Astrocyte (in vitro differentiated cells and primary cell): ENCODE measurements at regions not wholly inside any gene's neighbourhood (a gene's known extent, or its start where the extent isn't known, plus 50 kb on each side); places are given as distances from the start of the nearest gene placed in this dataset.
A peak's percentile ranks its signal among the peaks of the same experiment; 100 is the strongest.

Experiments
- DNase-seq: peaks from one replicate; pipeline ENCODE4 v3.0.0-alpha.2; 2010; ENCODE audit warnings: low read depth
- FAIRE-seq: peaks from 2 replicates; lab custom pipeline; 2011; peaks lifted over from hg19 to GRCh38; lab: Jason Lieb, UNC
- H2AFZ ChIP-seq: 2 replicates; pipeline ENCODE4 v1.6.0; 2012; ENCODE audit warnings: low read depth, low read length, inconsistent platforms
- H3K27ac ChIP-seq: 2 replicates; pipeline ENCODE4 v1.5.1; 2011; ENCODE audit warnings: low read depth, low read length, inconsistent platforms
- H3K27me3 ChIP-seq: 2 replicates; pipeline ENCODE4 v1.6.0; 2011; ENCODE audit warnings: low read length, inconsistent platforms; ENCODE audit not compliant: insufficient read depth
- H3K36me3 ChIP-seq: 2 replicates; pipeline ENCODE4 v1.5.1; 2011; ENCODE audit warnings: low read length, inconsistent platforms; ENCODE audit not compliant: insufficient read depth
- H3K4me1 ChIP-seq: 2 replicates; pipeline ENCODE4 v1.5.1; 2011; ENCODE audit warnings: low read length, inconsistent platforms; ENCODE audit not compliant: insufficient read depth
- H3K4me2 ChIP-seq: 2 replicates; pipeline ENCODE4 v1.6.0; 2012; ENCODE audit warnings: low read length, inconsistent platforms
- H3K4me3 ChIP-seq: 2 replicates; pipeline ENCODE4 v1.5.1; 2011; ENCODE audit warnings: low read depth, mild to moderate bottlenecking, low read length, inconsistent platforms; ENCODE audit not compliant: insufficient read depth
- H3K79me2 ChIP-seq: 2 replicates; pipeline ENCODE4 v1.6.0; 2012; ENCODE audit warnings: mild to moderate bottlenecking, low read length, inconsistent platforms; ENCODE audit not compliant: insufficient read depth
- H3K9ac ChIP-seq: 2 replicates; pipeline ENCODE4 v1.6.0; 2012; ENCODE audit warnings: mild to moderate bottlenecking, low read length, inconsistent platforms
- H3K9me3 ChIP-seq: 2 replicates; pipeline ENCODE4 v1.5.1; 2012; ENCODE audit warnings: low read depth, mild to moderate bottlenecking, low read length, inconsistent platforms; ENCODE audit not compliant: insufficient read depth
- H4K20me1 ChIP-seq: 2 replicates; pipeline ENCODE4 v1.6.0; 2012; ENCODE audit warnings: low read length, inconsistent platforms; ENCODE audit not compliant: insufficient read depth
- H3K27ac Mint-ChIP-seq: one replicate; pipeline ENCODE4 v1.8.0; 2021; ENCODE audit warnings: mild to moderate bottlenecking, mixed read lengths; ENCODE audit not compliant: unreplicated experiment
- H3K27me3 Mint-ChIP-seq: one replicate; pipeline ENCODE4 v1.8.0; 2021; ENCODE audit warnings: low read depth, mixed read lengths; ENCODE audit not compliant: unreplicated experiment
- H3K36me3 Mint-ChIP-seq: one replicate; pipeline ENCODE4 v1.8.0; 2021; ENCODE audit warnings: low read depth, mixed read lengths; ENCODE audit not compliant: unreplicated experiment
- H3K4me1 Mint-ChIP-seq: one replicate; pipeline ENCODE4 v1.8.0; 2021; ENCODE audit warnings: low read depth, mixed read lengths; ENCODE audit not compliant: unreplicated experiment
- H3K4me3 Mint-ChIP-seq: one replicate; pipeline ENCODE4 v1.8.0; 2021; ENCODE audit warnings: mild to moderate bottlenecking, moderate library complexity, mixed read lengths; ENCODE audit not compliant: unreplicated experiment
- H3K9me3 Mint-ChIP-seq: one replicate; pipeline ENCODE4 v1.8.0; 2021; ENCODE audit warnings: mild to moderate bottlenecking, mixed read lengths; ENCODE audit not compliant: unreplicated experiment
- EZH2 ChIP-seq: IDR thresholded peaks from 2 replicates; pipeline ENCODE4 v1.6.1; 2012; ENCODE audit warnings: mild to moderate bottlenecking, low read length, inconsistent platforms; ENCODE audit not compliant: insufficient read depth
- TF ChIP-seq, protein P1 (sequence below): IDR thresholded peaks from 2 replicates; pipeline ENCODE4 v1.5.1; 2011; ENCODE audit warnings: low read depth, mild to moderate bottlenecking, inconsistent platforms, low read length, moderate library complexity; ENCODE audit not compliant: insufficient read depth

- H3K4me3 Mint-ChIP-seq, result no peak overlapping the region
- no peak overlapping the region for H3K27ac Mint-ChIP-seq
- no peak overlapping the region for H3K4me3 ChIP-seq
- H3K27me3 Mint-ChIP-seq, result no peaks in the 10 kb centered on the region
- DNase-seq (peak; percentile 82), FAIRE-seq (peak; percentile 90)
- peak overlapping the region; percentile 33 for H3K27ac ChIP-seq
- no peaks in the 10 kb centered on the region for H3K9me3 ChIP-seq
- H3K36me3 Mint-ChIP-seq, result no peaks in the 10 kb centered on the region
- H3K9me3 Mint-ChIP-seq, result peaks cover 2% of the 10 kb centered on the region
- no peaks in the 10 kb centered on the region for H4K20me1 ChIP-seq
- H3K4me1 Mint-ChIP-seq, result peaks cover 5% of the 10 kb centered on the region
- TF ChIP-seq EZH2, result no peak
- TF ChIP-seq, protein P1, sequence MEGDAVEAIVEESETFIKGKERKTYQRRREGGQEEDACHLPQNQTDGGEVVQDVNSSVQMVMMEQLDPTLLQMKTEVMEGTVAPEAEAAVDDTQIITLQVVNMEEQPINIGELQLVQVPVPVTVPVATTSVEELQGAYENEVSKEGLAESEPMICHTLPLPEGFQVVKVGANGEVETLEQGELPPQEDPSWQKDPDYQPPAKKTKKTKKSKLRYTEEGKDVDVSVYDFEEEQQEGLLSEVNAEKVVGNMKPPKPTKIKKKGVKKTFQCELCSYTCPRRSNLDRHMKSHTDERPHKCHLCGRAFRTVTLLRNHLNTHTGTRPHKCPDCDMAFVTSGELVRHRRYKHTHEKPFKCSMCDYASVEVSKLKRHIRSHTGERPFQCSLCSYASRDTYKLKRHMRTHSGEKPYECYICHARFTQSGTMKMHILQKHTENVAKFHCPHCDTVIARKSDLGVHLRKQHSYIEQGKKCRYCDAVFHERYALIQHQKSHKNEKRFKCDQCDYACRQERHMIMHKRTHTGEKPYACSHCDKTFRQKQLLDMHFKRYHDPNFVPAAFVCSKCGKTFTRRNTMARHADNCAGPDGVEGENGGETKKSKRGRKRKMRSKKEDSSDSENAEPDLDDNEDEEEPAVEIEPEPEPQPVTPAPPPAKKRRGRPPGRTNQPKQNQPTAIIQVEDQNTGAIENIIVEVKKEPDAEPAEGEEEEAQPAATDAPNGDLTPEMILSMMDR, result no peak
- no peaks in the 10 kb centered on the region for H3K27me3 ChIP-seq
- H3K4me1 ChIP-seq, result peaks cover 10% of the 10 kb centered on the region
- H2AFZ ChIP-seq, result no peak overlapping the region
- H3K9ac ChIP-seq, result no peak overlapping the region
- H3K79me2 ChIP-seq, result no peaks in the 10 kb centered on the region
- H3K36me3 ChIP-seq, result no peaks in the 10 kb centered on the region
- peak overlapping the region; percentile 57 for H3K4me2 ChIP-seq
Measured at GRCh38 chr1:14476170-14476955, 122.1 kb upstream of the KAZN start.

DNA sequence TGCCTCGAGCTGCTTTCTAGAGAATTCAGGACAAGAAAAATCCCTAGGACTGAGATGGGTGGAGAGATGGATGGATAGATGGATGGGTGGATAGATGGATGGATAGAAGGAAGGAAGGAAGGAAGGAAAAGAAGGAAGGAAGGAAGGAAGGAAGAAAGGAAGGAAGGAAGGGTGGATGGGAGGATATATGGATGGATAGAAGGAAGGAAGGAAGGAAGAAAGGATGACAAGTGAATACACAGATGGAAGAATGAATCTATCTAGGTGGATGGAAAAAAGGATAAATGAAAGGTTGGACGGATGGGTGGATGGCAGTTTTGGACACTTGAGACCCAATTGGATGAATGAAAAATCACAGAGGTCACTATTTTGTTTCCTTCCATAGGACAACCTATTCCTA, 120.4 kb upstream of the KAZN start:
- Mint-ChIP-seq H3K4me1 (peaks cover 5% of the 10 kb centered on the region), H3K9me3 (peaks cover 2% of the 10 kb centered on the region), H3K27ac (no peak overlapping the region), H3K4me3 (no peak overlapping the region), H3K36me3 (no peaks in the 10 kb centered on the region), H3K27me3 (no peaks in the 10 kb centered on the region)
- no peak overlapping the region for H2AFZ ChIP-seq
- H3K9me3 ChIP-seq, result no peaks in the 10 kb centered on the region
- H3K9ac ChIP-seq, result no peak overlapping the region
- H3K27me3 ChIP-seq, result no peaks in the 10 kb centered on the region
- peaks cover 10% of the 10 kb centered on the region for H3K4me1 ChIP-seq
- H3K36me3 ChIP-seq, result no peaks in the 10 kb centered on the region
- no peaks in the 10 kb centered on the region for H4K20me1 ChIP-seq
- TF ChIP-seq, protein P1, result no peak
- no peak for TF ChIP-seq EZH2
- H3K4me2 ChIP-seq, result no peak overlapping the region
- DNase-seq (no peak), FAIRE-seq (no peak)
- no peaks in the 10 kb centered on the region for H3K79me2 ChIP-seq
- no peak overlapping the region for H3K4me3 ChIP-seq
- no peak overlapping the region for H3K27ac ChIP-seq

DNA sequence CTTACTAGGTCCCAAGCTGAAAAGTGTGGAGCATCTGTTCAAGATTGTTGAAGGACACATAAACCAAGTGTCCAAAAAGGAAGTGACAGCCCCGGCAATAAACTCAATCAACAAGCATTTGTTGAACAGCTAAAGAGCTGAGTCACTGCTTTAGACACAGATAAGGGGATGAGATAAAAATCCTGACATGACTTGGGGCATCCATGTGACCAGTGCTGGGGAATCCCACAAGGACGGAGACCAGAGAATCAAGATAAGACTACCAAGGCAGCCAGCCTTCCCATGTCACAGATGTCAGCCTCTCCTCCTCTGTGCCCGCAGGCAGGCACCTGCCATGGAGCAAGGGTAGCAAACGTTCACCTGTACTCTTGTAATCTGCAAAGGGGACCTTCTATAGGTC, 118.6 kb upstream of the KAZN start:
- H3K27me3 Mint-ChIP-seq, result no peaks in the 10 kb centered on the region
- H3K4me3 ChIP-seq, result no peak overlapping the region

More for the DNA sequence above, 118.6 kb upstream of the KAZN start:
- no peaks in the 10 kb centered on the region for H3K36me3 Mint-ChIP-seq
- Histone ChIP-seq H3K9me3 (no peaks in the 10 kb centered on the region), H4K20me1 (no peaks in the 10 kb centered on the region), H3K27ac (no peak overlapping the region), H3K9ac (no peak overlapping the region), H3K27me3 (no peaks in the 10 kb centered on the region), H3K4me1 (peaks cover 10% of the 10 kb centered on the region), H3K36me3 (no peaks in the 10 kb centered on the region), H3K79me2 (no peaks in the 10 kb centered on the region), H2AFZ (no peak overlapping the region), H3K4me2 (no peak overlapping the region)
- no peak for TF ChIP-seq EZH2
- TF ChIP-seq, protein P1, result no peak
- H3K27ac Mint-ChIP-seq, result no peak overlapping the region
- H3K9me3 Mint-ChIP-seq, result no peaks in the 10 kb centered on the region
- peak; percentile 27 for DNase-seq
- H3K4me3 Mint-ChIP-seq, result no peak overlapping the region
- H3K4me1 Mint-ChIP-seq, result peaks cover 5% of the 10 kb centered on the region
- no peak for FAIRE-seq
